Endothelial cell of hepatic sinusoid (primary cell): ENCODE measurements at regions not wholly inside any gene's neighbourhood (a gene's known extent, or its start where the extent isn't known, plus 50 kb on each side); places are given as distances from the start of the nearest gene placed in this dataset.

ENCODE experiments used
- in situ Hi-C: cut with HindIII; loops from 2 replicates; pipeline ENCODE4 v1.10.0; 2017; ENCODE audit warnings: low sequenced_read_pairs

DNA sequence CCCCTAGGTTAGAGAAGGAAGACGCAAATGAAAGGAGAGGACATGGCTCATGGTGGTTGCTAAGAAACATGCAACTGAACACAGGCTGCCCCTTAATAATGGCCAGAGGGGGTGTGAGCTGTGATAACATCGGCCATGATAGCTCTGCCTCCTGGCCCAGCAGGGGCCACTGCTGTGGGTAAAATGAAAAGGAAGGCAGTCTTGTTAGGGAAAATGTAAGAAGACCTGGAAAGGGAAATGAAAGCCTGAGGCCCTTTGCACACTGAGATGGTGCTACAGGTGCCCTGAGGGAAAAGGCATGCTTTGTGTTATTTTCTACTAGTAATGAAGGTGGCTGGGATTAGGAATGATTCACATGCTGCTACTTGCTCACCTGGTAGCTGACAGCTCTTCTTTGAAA, 123.6 kb upstream of the MID1 start:
- in situ Hi-C loops: no loop called here

DNA sequence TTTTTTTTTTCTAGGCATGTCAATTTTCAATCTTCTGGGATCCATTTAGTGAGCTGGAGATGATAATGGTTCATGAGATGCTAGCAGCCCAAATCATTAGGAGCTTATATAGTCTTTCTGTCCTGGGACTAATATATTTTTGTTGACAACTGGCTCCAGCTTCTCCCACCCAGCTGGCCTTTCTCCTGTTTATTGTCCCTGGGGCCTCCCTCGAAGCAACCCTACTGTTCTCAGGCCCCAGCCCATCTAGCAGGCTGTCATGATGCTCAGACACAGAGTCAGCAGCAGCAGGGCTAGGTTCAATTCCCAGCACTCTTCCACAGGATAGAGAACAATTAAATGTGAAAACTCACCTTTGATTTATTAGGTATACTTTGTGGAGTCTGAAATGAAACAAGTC, 127.6 kb upstream of the MID1 start:
- in situ Hi-C loops: no loop called here

DNA sequence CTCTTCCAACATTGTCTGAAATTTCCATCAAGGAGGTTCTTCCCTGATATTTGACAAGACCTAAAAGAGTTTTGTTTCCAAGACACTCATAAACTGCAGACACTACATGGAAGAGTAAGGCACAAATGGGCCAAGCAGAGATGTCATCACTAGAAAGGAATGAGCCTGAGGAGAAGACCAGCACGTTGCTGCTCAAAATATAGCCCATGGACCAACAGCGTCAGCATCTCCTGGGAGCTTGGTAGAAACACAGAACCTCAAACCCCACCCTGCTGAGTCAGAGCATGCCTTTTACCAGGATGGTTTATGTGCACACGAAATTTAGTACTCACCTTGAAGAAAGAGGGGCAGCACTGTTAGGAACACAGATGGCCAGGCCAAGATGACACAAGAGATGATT, 128.7 kb upstream of the MID1 start:
- in situ Hi-C loops: no loop called here

DNA sequence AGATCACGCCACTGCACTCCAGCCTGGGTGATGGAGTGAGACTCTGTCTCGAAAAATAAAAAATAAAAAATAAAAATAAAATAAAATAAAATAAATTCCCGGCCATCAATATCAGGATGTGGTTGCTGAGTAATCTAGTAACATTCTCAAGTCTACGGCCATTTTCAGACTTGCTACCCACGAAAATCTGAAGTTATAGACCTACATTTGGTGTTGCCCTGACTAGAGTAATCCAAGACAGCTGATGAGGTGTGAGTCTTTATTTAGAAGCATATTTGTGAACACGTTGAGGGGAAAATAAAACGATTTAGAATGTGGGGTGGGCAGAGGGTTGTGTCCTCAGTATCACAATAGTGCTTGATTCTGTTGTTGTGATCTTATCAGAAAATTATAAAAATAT, 130.2 kb upstream of the MID1 start:
- in situ Hi-C loops: no loop called here

DNA sequence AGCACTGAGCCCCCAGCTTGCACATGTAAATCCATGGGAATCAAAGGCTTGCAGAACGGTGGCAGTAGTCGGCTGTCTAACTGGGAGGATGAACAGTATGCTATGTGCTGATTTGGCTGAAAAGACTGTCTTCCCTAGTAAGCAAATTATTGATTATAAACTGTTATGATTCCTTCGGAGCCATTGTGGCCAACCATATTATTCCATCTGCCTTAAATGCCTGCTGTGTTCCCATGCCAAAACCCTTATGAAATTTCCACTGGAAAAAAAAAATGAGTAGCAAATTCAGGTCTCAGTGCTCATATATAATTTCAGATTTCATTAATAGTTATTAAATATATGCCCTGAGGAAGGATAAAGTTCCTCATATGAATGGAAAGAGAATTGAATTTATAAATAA, 132.7 kb upstream of the MID1 start:
- in situ Hi-C loops: no loop called here

DNA sequence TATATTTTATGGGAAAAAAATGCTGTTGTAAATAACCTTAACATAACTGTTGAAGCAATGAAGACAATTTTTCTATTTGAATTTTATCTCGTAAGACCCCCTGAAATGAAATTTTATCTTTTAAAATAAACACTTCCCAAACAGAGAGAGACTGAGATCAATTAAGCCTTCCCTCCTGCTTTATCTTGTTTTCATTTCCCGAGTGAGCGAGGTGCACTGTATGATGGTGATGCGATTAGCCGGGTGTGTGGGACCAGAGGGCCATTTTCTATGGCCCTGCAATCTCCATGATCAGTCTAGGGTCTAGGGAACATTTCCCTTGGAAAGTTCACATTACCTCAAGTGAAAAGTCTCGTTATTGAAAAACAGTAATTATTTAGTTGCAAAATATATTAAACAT, 134.1 kb upstream of the MID1 start:
- in situ Hi-C loops: no loop called here

DNA sequence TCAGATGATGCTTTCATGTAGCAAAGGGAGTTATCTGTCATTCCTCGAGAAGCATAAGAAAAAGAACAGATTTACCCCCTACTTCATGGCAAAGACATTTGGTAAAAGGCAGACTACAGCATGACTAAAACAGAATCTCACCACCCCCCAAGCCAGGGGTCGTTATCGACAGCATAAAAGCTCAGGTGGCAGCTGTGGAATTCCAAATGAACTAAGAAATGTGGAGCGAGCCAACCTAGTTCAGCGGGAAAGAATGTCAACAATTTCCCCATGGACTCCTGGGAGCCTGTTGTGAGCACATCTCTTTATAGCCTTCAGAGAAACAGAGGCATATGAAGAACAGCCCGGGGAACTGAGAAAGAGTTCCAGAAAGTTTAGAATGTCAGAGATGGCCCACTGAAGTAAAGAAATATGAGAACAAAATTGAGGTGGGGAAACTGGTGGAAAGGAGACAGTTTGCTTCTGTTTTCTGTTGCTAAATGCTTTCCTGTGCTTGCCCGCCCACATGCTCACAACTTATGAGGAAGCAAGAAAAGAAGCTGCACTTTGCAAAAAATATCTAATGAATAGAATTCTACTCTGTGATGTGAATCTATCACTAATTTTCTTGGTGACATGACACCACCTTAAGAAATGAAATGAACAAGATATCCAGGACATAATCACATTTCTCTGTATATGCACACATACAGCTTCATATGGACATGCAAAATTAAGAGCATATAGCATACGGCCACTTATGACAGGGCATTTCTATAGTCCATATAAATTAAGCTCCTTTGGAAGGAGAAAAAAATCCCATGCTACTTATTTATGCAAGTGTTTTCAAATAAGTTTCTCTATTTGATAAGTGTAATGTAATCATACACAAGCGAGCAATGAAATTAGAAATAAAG, 135.3 kb upstream of the MID1 start:
- in situ Hi-C loops: no loop called here

DNA sequence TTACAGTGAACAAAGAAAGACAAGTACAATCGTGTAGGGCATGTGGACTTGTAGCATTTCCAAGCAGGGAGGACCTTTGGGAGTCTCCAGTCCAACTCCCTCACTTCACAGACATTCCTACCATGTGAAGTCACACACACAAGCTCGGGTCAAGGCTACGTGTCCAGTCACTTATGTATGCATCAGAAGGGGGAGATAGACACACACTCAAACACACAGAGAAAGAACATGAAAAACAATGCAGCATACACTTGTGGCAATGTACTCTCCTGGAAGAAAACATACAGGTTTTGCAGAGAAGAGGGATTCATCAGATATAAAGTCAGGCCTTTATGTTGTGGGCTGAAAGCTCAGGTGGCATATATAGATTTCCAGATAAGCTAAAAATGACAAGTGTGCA, 136.1 kb upstream of the MID1 start:
- in situ Hi-C loops: no loop called here

DNA sequence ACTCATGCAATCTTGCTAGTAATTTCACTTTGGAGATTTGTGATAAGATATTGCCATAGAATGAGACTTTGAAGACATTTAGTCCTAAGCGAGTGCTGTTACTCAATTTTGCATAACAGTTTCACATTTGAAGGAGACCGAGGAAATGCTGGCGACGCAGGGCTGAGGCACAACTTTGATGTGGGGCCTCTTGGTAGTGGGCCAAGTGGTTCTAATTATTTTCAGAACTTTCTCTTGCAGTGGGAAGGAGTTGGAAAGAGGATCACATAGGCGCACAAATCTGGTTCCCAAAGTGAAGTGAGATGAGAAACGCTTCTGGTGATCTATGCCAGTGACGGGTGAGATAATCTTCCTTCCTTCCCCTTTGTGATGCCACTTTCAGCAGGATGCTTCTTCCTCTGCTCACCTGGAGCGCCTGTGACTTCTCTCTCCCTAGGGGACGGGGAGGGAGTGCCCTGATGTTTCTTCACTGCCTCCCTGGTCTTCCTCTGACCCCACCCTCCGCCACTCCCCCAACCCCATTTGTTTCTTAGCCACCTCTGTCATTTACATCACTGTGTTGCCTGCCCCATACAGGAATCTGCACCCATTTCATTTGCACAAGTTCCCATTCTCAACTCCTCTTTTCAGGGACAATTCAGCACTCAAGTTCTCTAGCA, 138.9 kb upstream of the MID1 start:
- in situ Hi-C loops: no loop called here

DNA sequence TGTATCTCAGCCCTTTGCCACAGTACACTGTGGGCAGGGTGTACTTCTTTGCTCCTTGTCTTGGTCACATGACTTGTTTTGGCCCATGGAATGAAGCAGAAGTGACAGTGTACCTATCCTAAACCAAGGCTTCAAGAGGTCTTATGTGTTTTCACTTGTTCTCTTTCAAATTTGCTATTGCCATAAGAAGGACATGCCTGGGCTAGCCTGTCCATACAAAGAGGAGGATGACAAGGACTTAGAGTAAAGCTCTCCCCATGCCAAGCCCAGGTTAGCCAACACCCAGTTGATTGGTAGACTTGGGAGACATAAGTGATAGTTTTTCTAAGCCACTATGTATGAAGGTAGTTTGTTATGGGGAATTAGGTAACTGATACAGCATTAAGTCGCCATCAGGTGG, 141.1 kb upstream of the MID1 start:
- in situ Hi-C loops: no loop called here

DNA sequence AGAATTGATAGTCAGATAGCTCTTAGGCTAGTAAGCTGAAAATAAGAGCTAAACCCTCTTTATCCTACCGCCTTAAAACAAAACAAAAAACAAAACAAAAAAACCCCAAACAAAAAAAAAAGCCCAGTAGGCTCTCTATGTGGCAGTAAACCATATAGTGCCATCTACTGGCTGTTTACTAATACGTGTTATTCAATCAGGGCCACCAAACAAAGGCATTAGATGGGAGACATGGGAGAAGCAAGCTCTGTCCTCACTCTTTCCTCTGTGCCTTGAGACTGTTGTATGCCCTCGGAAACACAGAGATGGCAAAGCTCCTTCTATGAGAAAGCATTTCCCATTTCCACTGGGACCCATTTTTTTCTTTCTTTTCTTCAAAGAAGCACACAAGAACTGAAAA, 148.8 kb upstream of the MID1 start:
- in situ Hi-C loops: no loop called here

DNA sequence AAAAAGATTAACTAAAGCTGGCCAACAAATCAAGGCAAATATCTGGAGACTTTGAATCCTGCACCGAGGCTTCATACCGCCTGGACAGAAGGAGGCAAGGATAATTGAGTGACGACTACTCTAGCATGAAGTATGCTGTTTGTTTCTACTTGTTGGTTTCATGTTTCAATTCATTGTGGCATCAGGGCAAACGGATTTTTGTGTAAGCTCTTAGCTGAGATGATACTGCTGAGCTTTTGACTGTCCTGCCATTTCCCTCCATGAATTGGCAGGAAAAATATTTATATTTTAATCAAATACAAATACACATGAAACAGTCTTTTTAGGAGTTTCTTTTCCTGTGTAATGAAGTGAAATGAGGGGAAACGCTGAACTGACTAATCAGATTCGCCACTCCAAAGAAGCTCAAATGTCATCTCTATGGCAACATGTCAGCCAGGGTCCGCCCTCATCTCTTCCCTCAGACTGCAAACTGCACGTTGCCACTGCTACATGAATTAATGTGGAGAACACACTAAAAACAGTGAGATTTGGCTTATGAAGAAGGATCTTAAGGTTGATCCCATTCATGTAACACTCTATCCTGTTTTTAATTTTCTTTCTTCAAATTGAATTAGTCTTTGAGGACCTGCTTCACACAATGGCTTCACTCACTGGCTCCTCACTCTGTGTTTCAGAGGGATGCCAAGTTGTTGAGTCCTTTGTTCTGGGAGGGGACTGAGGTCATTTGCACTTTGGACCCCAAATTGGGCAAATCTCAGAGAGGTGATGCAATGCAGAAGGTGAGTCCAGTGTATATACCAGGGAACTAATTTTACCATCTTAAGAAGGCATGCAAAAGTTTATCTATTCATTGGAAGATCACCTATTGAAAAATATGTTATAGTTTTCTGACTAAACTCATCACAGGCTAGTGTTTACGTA, 149.6 kb upstream of the MID1 start:
- in situ Hi-C loops: no loop called here

DNA sequence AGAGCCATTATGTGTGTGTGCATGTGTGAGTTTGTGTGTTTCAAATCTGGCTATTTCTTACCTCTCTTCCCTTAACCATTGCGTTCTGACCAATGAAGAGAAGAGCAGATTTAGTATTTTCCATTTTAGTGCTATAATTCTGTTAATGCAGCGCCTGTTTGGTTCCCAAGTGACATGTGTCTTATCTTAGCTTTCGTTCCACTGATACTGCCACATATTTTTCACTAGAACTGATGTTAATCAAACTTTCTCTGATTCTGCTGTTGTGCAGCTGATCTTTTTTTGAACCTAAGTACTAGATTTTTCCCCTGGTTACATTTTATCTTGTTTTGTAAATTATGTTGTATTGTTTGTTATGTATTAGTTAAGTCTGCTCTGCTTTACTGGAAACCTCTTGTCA, 152.9 kb upstream of the MID1 start:
- in situ Hi-C loops: no loop called here

DNA sequence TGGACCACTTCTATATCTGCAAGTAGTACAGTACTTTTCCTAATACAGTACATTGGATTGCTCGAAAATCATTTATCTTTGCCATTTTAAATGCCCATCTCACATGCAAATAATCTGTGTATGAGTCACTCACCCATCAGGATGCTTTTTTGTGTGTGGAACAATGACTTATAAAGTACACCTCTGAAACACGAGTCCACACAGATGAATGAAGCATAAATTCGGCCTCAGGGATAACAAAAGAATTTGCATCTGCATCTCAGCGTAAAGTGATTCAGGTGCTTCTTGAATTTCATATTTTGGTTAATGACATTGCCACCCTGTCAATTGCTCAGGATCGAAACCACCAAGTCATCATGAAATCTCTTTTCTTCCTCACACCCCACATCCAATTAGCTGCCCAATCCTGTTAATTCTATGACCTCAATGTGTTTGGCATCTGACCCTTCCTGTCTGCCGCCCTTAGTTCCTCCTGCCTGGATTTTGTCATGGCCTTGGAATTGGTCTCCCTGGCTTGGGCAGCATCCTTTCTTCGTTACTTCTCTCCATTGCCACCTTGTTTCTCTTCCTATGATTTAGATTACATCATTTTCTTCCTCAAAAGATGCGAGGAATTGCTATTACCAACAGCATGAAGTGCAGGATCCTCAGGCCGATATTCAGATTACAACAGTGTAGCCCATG, 161.6 kb upstream of the MID1 start:
- in situ Hi-C loops: no loop called here

DNA sequence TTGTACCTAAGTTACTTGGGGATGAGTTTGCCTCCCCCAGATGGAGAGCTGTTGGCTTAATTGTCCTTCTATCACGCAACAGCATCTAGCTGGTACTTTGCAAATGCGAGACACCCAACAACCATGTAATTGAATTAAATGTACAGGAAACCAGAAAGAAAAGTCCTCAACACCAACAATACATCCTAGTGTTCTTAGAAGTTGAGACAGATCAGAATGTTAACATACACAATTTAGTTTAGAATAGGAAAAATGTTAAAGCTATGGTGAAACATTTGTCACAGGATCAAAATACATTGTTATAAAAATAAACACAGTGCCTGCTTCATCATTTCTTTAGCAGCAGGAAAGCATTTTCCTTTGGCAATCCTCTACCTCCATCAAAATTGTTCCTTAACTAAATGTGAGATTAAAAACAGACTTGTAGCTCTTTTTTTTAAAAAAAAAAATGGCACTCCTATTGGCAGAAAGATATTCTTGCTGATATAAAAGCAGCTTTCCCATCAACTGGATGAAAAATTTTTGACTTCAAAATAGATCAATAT, 163.1 kb upstream of the MID1 start:
- in situ Hi-C loops: no loop called here

DNA sequence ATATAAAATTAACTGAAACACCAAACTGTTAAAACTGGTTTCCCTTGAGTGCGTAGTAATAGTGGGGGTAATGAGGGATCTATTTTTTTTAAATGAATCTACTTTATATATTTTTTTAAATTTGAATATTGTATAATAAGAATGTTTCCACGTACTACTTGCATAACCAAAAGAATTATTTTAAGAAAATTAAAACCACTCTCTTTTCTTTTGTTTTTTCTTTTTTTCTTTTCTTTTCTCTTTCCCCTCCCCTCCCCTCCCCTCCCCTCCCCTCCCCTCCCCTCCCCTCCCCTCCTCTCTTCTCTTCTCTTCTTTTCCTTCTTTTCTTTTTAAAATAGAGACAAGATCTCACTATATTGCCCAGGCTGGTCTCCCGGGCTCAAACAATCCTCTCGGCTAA, 166.9 kb upstream of the MID1 start:
- in situ Hi-C loops: no loop called here

DNA sequence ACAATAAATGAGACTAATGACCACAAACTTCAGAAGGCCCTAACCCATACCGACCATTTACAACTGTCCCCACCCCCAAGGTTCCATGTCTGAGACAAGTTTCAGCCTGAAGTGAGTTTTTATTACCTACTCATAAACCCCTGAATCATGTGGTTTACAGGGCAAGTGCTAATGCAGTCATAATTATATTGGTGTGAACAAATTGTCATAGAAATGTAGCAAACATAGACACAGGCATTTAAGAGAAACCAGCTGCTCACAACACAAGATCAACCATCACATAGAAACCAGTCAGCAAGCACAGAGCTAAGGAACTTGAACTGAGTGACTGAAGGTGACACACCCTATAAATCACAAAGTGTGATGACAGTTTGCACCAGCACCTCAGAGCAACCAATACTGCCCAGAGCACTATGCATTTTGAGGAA, 173.8 kb upstream of the MID1 start:
- in situ Hi-C loops: no loop called here

DNA sequence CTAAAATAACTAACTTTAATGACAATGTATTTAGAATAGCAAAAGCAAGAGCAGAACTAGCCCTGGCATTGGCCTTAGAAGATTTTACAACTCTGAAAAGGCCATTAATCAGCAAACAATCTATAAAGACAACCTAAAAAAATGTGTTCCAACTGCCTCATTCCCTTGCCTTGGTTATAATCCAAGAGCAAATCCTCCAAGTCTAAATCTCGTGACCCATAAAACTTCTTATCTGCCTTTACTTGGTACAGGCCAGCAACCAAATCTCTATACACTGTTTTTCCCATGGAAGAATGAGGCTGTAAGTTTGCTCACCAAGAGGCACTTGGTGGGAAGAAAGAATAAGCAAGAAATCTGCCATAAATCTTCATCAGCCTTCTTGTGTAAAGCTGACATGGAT, 175.3 kb upstream of the MID1 start:
- in situ Hi-C loops: no loop called here

DNA sequence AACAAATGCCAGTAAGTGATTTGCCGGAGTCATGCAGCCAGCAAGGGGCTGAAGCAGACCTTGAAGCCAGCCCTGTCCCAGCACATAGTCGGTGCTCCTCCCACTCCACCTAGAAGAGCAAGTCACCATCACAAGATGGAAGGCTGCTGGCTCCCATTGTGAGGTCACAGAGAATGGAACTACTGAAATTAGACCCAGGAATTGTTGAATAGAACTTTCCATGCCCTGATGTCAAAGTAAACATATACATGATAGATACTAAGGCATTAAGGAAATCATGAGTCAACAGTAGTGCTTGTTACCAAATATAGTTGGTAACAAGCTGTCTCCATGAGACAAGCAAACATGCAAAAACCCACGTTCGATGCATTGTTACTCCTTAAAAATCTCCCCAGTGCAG, 177.1 kb upstream of the MID1 start:
- in situ Hi-C loops: no loop called here

DNA sequence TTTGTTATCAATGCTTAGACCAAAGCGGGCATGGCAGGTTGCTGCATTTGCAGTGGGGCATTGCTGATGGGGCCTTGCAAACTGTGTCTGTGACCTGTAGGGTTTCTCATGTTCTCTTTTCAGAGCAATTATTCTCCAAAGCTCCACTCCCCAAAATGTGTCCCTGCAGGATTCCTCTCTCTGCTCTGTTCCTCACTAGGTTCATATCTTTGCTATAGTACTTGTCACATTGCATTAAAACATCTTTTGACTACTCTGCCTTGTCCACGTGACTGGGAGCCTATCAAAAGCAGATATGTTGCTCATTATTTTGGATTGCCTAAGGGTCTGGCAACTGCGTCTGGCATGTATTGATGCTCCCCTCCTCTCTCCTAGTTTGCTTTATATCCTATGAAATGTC, 177.7 kb upstream of the MID1 start:
- in situ Hi-C loops: no loop called here

DNA sequence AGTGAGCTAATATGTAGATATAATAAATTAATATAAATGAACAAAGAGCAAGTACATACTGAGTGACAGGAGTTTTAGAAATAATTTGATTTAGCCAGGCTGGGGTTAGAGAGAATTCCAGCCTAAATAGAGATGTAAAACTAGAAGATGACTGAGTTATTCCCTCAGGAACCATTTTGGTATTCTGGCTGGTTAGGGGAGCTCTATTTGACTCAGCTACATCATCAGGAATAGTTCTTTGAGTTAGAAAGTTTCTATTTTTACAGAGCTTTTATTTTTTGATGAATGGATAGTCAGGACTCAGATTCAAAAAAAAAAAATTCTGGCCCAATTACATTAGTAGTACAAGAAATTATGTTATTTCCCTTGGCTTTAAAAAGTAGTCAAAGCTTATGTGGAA, 180.4 kb upstream of the MID1 start:
- in situ Hi-C loops: no loop called here
